ENCODE measurements at regions not wholly inside any gene's neighbourhood (a gene's known extent, or its start where the extent isn't known, plus 50 kb on each side); places are given as distances from the start of the nearest gene placed in this dataset.

GRCh38 chr1:98035602-98036002 lies 114.8 kb upstream of the DPYD start:
- TF ChIP-seq CTCF (conservative IDR thresholded peaks at IDR 0.05; ENCODE audit: low read depth, low read length) (no peak), EZH2 (IDR thresholded peaks at IDR 0.05; ENCODE audit: borderline replicate concordance, low read depth, low read length, poor library complexity, severe bottlenecking) (no peak)

All from A673 (cell line).